Renal cortex interstitium (tissue), 11 donors: ENCODE measurements at regions not wholly inside any gene's neighbourhood (a gene's known extent, or its start where the extent isn't known, plus 50 kb on each side); places are given as distances from the start of the nearest gene placed in this dataset.
A peak's percentile ranks its signal among the peaks of the same experiment; 100 is the strongest.

Experiments
- DNase-seq, 11 donors: peaks; one replicate each; pipeline ENCODE4 v3.0.0-alpha.2; 2013; ENCODE audit warnings: low read depth in 9 of 11, low spot score in 4 of 11; ENCODE audit errors: extremely low read depth in 1 of 11

DNA sequence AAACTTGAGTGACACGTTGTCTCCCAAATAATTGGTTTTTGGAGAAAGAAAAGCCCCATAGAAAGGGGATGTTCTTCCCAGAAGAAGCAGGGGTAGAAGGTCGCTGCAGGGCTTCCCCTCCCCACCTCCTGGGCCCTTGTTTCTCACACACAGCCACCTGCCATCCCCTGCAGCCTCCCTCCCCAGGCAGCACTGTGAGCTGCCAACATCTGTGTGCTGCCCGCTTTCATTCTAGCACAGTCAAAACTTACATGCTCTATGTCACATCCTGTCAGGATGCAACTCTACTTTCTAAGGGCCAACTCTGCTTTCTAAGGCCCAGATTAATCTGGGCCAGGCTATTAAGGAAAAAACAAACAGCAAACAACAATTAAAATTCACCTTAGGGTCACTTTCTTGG is 309.4 kb upstream of the ZC3H12C start:
- DNase-seq, result no peak

- DNase-seq, result no peak
These were observed 308.7 kb upstream of the ZC3H12C start for GRCh38 chr11:109784536-109784935.

GRCh38 chr11:109785198-109785597 is 308.0 kb upstream of the ZC3H12C start:
- DNase-seq, result no peak

DNA sequence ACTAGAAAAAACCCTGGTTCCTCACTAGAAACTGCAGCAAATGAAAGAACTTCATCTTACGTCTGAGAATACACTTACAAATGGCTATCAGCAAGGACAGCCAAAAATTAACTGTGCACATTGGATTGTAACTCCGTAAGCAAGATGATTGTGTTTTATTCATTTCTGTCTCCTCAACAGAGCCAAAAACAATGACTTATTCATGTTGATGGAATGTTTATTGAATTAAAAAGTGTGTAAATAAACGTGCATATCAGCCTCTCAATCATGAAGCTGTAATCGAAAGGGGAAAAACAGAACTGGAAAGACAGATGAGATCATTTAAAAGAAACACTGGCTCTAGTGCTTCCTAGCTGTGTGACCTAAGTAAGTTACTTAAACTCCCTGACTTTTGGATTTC is 307.5 kb upstream of the ZC3H12C start:
- DNase-seq, result no peak

DNA sequence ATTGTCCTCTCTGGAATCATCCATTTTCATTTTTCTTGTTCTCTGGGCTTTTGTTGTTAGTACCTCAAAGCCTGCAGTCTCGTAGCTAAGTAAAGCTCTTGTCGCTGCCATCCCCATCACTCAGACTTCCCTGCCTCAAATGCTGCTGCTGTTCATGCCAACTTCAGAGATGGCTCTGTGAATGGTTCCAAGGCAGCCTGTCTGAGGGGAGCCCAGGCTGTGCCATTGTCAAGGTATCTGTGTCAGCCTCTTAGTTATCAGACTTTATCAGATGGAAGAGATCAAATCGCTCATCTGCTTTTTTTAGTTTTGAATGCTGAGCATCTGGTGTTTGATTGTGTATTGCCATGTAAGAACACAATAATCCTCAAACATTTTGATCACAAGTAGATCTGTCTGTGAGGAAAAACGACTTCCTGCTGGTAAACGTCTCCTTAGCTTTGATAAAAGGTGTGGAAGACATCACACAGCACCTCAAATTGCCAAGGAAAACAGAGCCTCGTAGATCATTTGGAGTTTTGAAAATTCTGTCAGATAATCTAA is 304.2 kb upstream of the ZC3H12C start:
- DNase-seq, result no peak

- no peak for DNase-seq
These were observed 303.3 kb upstream of the ZC3H12C start for GRCh38 chr11:109789901-109790300.

DNA sequence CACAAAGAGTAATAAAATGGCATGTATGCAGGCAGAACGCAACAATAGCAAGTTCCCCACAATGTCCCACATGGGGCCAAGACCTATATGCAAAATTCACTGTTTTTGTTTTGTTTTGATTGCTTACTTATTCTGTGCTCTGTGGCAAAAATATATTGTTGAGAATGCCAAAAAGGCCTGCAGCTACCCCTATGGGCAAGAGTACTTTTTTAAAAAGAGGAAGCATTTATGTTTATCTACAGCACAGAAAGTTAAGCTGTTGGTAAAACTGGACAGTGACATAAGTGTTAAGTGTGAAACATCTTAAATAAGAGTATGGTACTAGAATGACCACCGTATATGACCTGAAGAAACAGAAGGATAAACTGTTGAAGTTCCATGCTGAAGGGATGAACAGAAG is 301.9 kb upstream of the ZC3H12C start:
- no peak for DNase-seq

- DNase-seq, result no peak
These were observed 298.7 kb upstream of the ZC3H12C start for GRCh38 chr11:109794501-109794900.

DNA sequence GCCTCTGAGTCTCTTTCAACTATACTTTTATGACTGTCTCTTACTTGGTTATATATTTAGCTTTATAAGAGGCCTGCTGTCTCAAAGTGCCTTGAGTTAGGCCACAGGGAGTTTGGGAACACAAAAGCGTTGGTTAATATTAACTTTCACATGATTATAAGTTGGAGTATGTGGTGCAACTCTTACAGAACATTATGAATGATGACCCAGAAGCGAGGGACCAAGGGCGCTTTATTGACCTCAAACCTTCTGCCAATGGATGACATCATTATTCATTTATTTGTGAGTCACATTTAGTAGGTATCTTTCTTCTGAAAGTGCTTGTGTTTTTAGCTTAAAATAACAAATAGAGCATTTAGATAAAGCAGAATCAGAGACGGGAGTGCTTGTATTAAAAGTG is 298.0 kb upstream of the ZC3H12C start:
- no peak for DNase-seq

GRCh38 chr11:109796253-109796652 is 296.9 kb upstream of the ZC3H12C start:
- no peak for DNase-seq

GRCh38 chr11:109798521-109798920 is 294.7 kb upstream of the ZC3H12C start:
- DNase-seq, result no peak

GRCh38 chr11:109799604-109800003 is 293.6 kb upstream of the ZC3H12C start:
- DNase-seq, result no peak

- no peak for DNase-seq
These were observed 288.3 kb upstream of the ZC3H12C start for GRCh38 chr11:109804911-109805310.

DNA sequence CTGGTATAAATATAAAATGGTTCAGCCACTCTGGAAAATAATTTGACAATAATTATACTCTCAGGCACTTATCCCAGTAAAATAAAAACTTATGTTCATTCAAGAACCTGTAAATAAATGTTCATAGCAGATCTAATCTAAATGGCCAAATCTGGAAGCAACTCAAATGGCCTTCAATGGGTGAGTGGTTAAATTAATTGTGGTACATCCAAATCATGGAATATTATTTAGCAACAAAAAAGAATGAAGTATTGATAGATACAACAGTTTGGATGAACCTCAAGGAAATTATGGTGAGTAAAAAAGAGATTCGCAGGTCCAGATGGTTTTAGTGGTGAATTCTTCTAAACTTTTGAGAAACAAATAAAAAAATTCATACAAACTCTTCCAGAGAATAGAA is 287.0 kb upstream of the ZC3H12C start:
- DNase-seq, result no peak

GRCh38 chr11:109808569-109808968 is 284.6 kb upstream of the ZC3H12C start:
- no peak for DNase-seq

DNA sequence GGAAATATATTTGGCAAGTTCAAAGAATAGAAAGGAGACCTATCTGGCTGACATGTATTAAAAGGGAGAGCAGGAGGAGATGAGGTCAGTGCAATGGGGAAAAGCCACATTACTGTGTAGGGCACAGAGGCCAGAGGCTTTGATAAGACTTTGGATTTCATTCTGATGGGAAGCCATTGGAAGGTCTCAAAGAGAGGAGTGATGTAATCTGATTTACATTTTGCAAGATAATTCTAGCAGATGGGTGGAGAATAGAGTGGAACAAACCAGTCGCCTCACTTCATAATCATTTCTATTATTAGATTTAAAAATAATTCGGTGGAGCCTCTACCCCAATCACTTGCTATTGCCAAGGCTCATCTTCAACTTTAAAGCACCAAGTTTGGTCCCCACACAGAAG is 278.4 kb upstream of the ZC3H12C start:
- no peak for DNase-seq

DNA sequence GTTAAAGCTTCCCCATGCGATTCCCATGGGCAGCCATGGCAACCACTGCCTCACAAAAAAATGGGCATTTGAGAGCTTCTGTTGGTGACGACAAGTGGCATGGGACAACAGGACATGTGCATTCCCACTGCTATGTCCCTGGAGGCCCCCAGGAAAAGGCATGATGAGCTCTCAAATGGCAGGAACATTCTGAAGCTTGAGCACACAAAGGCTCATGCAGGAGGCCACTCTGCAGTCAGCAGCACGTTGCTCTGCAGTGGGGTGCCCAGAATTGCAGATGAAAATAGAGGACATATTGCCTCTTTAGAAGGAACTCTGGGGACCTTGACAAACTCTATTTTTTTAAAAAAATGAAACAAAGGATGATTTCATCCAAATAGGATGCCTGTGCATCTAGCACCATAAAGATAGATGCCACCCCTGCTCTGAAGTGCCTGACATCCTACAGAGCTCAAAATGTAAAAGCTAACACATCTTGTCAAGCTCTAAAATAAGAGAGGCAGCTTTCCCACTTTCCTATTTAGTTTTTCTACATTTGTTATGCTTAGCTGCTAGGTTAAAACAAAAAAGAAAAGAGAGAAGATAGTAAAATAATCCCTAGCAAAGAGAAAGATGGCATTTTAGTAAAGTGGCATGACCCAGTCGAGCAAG is 277.6 kb upstream of the ZC3H12C start:
- DNase-seq, result no peak

- no peak for DNase-seq
These were observed 274.9 kb upstream of the ZC3H12C start for GRCh38 chr11:109818290-109818689.

- no peak for DNase-seq
These were observed 273.8 kb upstream of the ZC3H12C start for GRCh38 chr11:109819410-109819809.

- peak in 1 of 11 donors; percentile 18 for DNase-seq
These were observed 271.7 kb upstream of the ZC3H12C start for GRCh38 chr11:109821511-109821910.

DNA sequence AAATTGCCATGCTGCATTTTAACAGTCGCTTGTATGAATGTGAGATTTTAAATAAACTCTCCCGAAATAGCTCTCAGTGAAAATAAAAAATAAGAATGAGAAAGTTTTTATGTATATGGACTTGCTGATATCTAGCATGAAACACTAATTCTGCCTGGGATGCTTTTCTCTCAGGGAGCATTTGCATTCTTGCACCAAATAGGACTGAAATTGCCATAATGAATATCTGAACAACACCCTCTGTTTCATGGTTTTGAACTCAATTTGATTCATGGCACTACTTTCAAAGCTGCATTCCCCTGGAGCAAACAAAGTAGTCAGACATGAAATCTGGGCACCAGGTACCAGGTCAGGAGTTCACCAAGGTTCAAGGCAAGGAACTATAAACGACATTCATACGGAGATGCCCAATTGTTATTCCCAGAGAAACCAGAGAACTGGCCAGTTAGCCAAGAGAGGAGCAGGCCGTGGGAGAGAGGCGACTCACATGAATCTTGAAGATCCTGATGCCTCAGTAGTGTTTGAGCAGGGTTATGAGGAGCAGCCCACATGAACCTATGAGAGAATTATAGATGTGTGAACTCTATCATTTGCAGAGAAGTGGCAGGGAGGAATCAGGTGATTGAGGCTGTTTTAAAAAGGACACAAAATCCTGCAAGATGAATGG is 270.6 kb upstream of the ZC3H12C start:
- no peak for DNase-seq
